Brain microvascular endothelial cell (primary cell): ENCODE measurements at regions not wholly inside any gene's neighbourhood (a gene's known extent, or its start where the extent isn't known, plus 50 kb on each side); places are given as distances from the start of the nearest gene placed in this dataset.

ENCODE experiments used
- DNase-seq: peaks from one replicate; pipeline ENCODE4 v3.0.0-alpha.2; 2020
- H3K27ac ChIP-seq: fragments of 250-450 bp; sonication (Bioruptor Pico); 2 replicates; pipeline ENCODE4 v1.5.1; 2020; ENCODE audit warnings: mild to moderate bottlenecking, moderate library complexity
- H3K27me3 ChIP-seq: fragments of 250-450 bp; sonication (Bioruptor Pico); replicated peaks from 2 replicates; pipeline ENCODE4 v1.5.1; 2020; ENCODE audit warnings: mild to moderate bottlenecking
- H3K36me3 ChIP-seq: fragments of 250-450 bp; sonication (Bioruptor Pico); replicated peaks from 2 replicates; pipeline ENCODE4 v1.5.1; 2020; ENCODE audit warnings: mild to moderate bottlenecking
- H3K4me3 ChIP-seq: 2 replicates; pipeline ENCODE4 v1.5.1; 2011; ENCODE audit warnings: low read depth, mild to moderate bottlenecking, control low read depth, low read length, moderate library complexity
- in situ Hi-C: cut with HindIII; loops from 2 replicates; pipeline ENCODE4 v1.10.0; 2017; ENCODE audit warnings: low sequenced_read_pairs, low pct_ligation_motif_present
- TF ChIP-seq, protein P1 (sequence below): IDR thresholded peaks from 2 replicates; pipeline ENCODE4 v1.5.1; 2011; ENCODE audit warnings: low read depth, mild to moderate bottlenecking, moderate library complexity, low read length, control low read depth, inconsistent platforms; ENCODE audit errors: missing control alignments

- TF ChIP-seq, protein P1, sequence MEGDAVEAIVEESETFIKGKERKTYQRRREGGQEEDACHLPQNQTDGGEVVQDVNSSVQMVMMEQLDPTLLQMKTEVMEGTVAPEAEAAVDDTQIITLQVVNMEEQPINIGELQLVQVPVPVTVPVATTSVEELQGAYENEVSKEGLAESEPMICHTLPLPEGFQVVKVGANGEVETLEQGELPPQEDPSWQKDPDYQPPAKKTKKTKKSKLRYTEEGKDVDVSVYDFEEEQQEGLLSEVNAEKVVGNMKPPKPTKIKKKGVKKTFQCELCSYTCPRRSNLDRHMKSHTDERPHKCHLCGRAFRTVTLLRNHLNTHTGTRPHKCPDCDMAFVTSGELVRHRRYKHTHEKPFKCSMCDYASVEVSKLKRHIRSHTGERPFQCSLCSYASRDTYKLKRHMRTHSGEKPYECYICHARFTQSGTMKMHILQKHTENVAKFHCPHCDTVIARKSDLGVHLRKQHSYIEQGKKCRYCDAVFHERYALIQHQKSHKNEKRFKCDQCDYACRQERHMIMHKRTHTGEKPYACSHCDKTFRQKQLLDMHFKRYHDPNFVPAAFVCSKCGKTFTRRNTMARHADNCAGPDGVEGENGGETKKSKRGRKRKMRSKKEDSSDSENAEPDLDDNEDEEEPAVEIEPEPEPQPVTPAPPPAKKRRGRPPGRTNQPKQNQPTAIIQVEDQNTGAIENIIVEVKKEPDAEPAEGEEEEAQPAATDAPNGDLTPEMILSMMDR = no peak
- Histone ChIP-seq H3K27me3 (no peaks in the 10 kb centered on the region), H3K27ac (no peak overlapping the region), H3K4me3 (no peak overlapping the region), H3K36me3 (no peaks in the 10 kb centered on the region)
- DNase-seq = no peak
- in situ Hi-C loops = no loop called here
Measured at GRCh38 chr9:108674766-108675530, 180.8 kb downstream of the ACTL7B start.

DNA sequence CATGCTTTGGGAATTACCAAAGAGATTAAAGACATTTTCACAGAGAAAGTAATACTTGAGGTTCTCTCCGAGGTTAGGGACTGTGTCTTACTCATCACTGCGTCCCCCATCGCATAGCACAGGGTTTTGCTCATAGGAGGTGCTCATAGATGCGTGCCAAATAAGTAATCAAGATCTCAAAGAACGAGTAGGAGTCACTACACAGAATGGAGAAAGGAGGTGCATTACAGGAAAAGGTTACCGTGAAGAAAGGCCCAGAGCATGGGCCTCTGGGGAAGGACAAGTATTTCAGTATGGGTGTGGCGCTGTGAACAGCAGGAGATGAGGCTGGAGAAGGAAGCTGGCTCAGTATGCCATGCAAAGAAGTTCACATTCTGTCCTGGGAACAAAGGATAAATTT, 182.4 kb downstream of the ACTL7B start:
- Histone ChIP-seq H3K27me3 (no peaks in the 10 kb centered on the region), H3K27ac (no peak overlapping the region), H3K36me3 (no peaks in the 10 kb centered on the region), H3K4me3 (no peak overlapping the region)
- TF ChIP-seq, protein P1 = no peak
- DNase-seq = peak; percentile 5
- in situ Hi-C loops = no loop called here

DNA sequence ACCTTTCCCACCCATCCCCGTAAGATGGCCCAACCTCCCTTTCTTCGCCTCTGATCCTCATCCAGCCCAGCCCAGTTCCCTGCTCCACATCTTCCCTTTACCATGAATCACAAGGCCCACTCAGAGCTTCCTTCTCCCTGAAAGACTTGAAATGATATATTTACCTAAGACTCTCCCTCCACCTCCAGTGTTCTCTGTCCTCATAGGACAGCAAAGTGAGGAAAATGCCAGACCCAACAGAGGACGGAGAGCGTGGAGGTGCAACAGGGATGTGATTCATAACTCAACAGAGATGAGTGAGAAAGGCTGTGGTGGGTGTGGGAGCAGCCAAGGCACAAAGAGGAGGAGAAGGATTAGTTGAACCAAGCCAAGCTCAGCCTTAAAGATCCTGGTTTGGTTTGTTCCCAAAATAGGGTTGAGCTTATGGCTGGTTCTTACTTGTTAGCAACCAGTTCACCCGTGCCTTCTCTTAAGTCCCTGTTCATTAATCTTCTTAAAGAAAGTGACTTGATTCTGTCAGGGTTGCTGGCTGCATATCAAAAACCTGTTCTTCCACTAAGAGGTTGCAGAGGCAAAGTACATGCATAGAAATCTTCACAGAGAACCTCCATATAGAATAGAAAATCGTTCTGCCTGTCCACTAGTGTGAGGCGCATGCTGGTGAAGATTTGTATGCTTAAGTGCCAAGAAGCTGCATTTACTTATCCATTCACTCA, 183.2 kb downstream of the ACTL7B start:
- no peaks in the 10 kb centered on the region for H3K27me3 ChIP-seq
- in situ Hi-C loops = no loop called here
- TF ChIP-seq, protein P1 = no peak
- H3K4me3 ChIP-seq = no peak overlapping the region
- no peaks in the 10 kb centered on the region for H3K36me3 ChIP-seq
- no peak overlapping the region for H3K27ac ChIP-seq
- DNase-seq = no peak

DNA sequence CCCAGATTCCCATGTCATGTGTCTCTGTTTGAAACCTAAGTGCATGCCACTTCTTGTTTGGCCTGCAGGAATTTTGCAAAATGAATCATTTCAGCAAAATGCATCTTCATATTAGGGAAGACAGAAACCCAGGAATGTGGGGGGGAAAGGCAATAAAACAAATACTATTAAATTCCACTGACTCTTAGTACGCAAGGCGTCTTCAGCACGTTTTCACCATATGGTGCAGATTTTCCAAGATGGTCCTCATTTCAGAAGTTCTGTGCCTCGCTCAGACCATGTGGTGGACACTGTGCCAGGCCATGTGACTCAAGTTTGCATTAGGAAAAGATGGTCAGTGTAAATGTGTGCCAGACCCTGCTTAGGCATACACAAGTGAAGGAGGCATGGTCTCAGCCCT, 184.0 kb downstream of the ACTL7B start:
- Histone ChIP-seq H3K27ac (no peak overlapping the region), H3K27me3 (no peaks in the 10 kb centered on the region), H3K4me3 (no peak overlapping the region), H3K36me3 (no peaks in the 10 kb centered on the region)
- DNase-seq = no peak
- in situ Hi-C loops = no loop called here
- TF ChIP-seq, protein P1 = no peak

DNA sequence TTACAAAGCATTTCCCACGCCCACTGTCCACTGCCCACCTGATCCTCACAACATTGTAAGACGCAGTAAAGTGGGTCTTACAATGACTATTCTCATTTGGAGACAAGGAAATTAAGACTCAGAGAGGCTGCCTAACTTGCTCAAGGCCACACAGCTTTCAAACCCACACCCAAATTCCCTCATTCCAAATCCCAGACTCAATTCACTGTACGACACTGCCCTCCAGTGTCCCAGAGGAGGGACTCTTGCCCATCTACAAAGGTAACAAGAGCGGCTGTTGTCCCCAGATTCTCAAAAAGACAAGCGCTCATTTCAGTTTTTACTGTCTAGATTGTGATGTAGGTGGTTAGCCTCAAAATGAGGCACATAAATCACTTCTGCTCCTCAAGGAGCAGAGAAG, 184.6 kb downstream of the ACTL7B start:
- peak; percentile 14 for DNase-seq
- Histone ChIP-seq H3K27me3 (no peaks in the 10 kb centered on the region), H3K36me3 (no peaks in the 10 kb centered on the region), H3K27ac (no peak overlapping the region), H3K4me3 (no peak overlapping the region)
- in situ Hi-C loops = no loop called here
- TF ChIP-seq, protein P1 = peak; percentile 52
